Stimulated activated CD4-positive, alpha-beta T cell treated with anti-CD3 and anti-CD28 coated beads, Interleukin-2, amount 100 ng/mL, for 48 hours (primary cell): ENCODE measurements at regions not wholly inside any gene's neighbourhood (a gene's known extent, or its start where the extent isn't known, plus 50 kb on each side); places are given as distances from the start of the nearest gene placed in this dataset.

ENCODE experiments used
- DNase-seq, 2 donors: peaks; one replicate each; pipeline ENCODE4 v3.0.0-alpha.2; 2020

- no peak for DNase-seq
Measured at GRCh38 chr13:83577183-83577582, 305.1 kb downstream of the SLITRK1 start.

GRCh38 chr13:83568019-83568418 is 314.3 kb downstream of the SLITRK1 start:
- no peak for DNase-seq

GRCh38 chr13:83563499-83563898 is 318.8 kb downstream of the SLITRK1 start:
- no peak for DNase-seq

GRCh38 chr13:83557845-83558244 is 324.4 kb downstream of the SLITRK1 start:
- DNase-seq, result no peak

DNA sequence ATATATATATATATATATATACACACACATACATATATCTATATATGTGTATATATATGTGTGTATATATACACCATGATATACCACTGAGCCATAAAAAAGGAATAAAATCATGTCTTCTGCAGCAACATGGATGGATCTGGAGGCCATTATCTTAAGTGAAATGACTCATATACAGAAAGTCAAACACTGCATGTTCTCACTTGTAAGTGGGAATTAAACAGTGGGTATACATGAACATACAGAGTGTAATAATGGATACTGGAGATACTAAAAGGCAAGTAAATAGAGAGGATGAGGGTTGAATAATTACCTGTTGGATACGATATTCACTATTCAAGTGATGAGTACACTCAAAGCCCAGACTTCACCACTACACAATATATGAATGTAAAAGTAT is 332.6 kb downstream of the SLITRK1 start:
- DNase-seq, result no peak

GRCh38 chr13:83547043-83547442 is 335.2 kb downstream of the SLITRK1 start:
- DNase-seq, result no peak

GRCh38 chr13:83546476-83546875 is 335.8 kb downstream of the SLITRK1 start:
- no peak for DNase-seq

- DNase-seq, result no peak
Measured at GRCh38 chr13:83538636-83539035, 343.6 kb downstream of the SLITRK1 start.

DNA sequence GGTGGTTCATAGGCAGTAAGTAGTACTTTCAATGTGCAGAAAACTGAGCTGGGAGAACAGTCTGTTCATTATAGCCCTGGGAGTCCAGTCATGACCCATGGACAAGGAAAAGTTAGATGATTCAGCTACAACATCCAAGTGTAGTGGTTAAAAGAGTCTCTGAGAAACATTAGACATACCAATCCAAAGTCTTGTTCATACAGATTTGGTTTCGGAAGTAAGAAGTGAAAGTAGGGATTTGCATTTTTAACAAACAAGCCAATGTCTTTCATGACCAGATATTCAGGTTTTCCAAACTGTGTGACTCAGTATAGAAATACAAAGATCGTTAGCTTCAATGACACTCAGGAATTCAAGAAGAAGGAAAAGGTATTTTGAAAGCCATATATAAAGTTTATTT is 345.3 kb downstream of the SLITRK1 start:
- no peak for DNase-seq

DNA sequence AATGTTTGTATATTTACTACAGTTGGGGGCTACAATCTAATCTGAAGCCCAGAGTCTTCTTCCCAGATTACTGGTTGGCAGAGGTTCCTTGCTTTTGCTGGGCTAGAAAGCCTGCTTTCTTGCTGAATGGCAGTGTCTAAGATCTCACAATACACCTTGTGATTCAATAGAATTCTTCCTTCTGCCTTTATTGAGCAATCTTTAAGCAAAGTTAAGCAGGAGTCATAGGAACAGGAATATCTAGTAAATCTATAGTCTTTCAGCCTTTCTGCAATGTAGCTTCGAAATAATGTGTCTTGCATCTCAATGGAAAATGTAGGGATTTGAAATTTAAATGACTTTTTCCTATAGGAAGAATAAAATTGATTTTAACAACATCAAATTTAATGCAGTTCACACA is 346.1 kb downstream of the SLITRK1 start:
- DNase-seq, result no peak

DNA sequence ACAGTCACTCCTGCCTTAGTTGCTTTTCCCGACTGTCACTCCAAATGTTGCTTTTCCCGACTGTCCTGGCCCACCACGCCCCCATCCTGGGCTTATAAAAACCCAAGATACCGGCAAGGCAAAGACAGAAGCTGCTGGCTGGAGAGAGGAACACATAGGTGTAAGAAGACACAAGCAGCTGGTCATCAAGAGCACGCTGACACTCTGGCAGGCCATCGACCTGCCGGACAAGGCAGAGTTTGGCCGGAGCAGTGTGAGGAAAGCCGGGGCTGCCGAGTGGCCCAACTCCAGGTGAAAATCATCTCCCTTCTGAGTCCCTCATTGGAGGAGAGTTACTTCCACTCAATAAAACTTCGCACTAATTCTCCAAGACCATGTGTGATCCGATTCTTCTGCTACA is 349.5 kb downstream of the SLITRK1 start:
- no peak for DNase-seq

- no peak for DNase-seq
Measured at GRCh38 chr13:83531022-83531421, 351.3 kb downstream of the SLITRK1 start.

- no peak for DNase-seq
Measured at GRCh38 chr13:83516781-83517180, 365.5 kb downstream of the SLITRK1 start.

DNA sequence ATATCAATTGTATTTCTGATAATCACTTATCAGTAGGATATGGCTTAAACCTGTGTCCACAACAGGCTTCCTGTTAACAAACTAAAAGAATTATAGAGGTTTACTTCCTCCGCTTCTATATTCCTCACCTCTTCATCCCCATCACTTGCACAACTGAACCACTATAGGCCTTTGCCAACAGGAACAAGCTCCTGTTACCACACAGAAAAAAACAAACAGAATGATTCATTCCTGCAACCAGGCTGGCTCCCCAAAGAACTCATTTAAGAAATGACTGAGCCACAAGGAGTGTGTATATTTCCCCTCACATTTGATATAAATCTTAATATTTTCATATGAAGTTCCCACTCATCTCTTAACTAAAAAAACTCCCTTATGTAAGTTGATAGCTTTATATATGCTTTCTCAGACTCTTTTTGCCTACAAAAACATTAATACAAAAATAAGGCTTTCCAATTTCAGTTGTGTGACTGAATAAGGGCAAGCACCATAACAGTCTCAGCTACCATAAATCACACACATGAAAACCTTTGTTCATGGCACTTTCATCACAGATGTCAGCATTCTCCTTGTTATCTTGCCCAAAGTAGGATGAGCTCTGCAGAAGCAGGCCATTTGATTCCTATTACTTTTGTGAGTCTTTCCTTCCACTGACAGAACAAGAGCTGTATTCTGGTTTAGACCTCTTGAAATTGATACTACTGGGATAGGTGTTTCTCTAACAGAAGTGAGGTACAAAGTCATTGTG is 366.8 kb downstream of the SLITRK1 start:
- no peak for DNase-seq

DNA sequence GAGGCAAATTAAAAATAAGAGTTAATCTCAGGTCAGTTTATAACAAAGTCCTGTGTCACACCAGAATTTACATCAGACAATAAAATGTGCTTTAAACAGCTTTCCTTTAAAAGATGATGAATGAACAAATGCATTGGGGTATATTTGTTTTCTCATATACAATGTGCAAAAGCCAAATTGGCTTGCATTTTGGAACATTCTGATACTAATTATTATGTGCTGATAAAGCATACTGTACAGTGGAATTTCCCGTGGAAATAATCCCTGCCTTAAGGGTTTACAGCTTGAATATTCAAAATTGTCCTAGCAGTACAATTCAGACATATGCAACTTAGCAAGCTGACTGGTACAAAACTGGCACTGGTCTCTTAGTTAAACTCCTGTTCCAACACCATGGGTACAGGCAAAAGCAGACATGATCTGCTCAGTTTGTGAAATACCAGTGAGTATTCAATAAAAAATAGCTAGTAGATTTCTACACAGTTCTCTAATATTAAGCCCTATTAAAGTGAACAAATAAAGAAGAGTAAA is 373.4 kb downstream of the SLITRK1 start:
- DNase-seq, result no peak

- DNase-seq, result no peak
Measured at GRCh38 chr13:83503424-83503823, 378.9 kb downstream of the SLITRK1 start.

DNA sequence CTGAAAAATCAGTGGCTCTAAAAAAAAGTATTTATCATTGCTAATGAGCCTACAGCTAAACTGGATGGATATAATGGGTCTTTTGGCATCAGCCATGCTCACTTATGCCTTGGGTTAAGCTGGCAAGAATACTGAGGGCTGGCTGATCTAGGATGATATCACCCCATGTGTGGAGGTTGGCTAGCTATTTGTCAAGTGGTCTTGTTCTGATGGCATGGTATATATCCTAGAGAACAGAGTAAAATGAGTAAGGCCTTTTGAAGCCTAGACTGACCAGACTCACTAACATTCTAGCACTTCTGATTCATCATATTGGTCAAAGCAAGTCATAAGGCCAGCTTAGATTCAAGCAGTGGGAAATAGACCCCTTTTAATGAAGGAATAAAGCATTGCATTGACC is 383.0 kb downstream of the SLITRK1 start:
- no peak for DNase-seq

GRCh38 chr13:83498481-83499190 is 383.6 kb downstream of the SLITRK1 start:
- DNase-seq, result no peak

DNA sequence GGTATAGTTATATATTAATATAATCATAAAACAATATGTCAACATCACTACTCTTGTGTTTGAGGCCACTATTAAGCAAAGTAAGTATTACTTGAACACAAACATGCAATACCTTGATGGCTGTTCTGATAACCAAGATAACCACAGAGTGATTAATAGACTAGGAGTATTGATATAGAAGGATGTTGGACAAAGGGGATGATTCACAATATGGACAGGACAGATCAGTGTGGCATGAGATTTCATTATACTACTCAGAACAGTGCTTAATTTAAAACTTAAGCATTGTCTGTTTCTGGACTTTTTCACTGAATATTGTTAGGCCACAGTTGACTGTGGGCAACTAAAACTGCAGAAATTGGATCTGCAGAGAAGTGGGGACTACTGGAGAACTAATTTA is 384.2 kb downstream of the SLITRK1 start:
- DNase-seq, result no peak

- no peak for DNase-seq
Measured at GRCh38 chr13:83496501-83496900, 385.8 kb downstream of the SLITRK1 start.

DNA sequence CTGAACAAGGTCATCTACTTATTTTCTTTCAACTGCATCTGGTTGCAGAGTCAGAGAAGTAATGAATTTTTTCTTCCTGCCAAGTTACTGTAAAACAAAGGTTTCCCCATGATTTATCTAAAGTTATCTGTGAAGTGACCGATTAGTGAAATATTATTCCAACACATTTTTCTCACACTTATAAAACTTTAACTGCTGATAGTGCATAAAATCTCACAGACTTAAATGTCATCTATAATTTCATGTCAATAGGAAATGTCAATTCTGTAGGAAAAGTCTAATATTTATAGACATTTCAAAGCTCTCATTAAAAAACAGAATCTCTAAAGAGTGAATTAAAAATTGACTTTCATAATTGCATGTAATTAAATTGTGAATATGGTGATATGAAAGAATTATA is 397.2 kb downstream of the SLITRK1 start:
- DNase-seq, result no peak

DNA sequence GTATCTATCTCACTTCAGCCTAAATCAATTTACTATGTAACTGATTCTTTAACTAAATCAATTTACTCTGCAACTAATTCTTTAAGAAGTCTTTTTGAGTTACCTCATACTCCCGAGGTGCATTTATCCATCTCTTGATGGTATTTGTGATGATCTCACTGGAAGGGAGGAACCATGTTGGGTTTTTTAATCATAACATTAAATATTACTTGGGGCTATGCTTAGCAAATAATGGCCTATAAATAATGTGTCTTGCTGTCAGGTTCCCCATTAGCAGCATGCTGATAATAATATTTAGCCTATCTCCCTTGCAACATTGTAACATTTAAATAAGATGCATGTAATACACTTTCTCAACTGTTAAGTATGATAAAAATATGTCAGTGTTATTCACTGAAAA is 411.3 kb downstream of the SLITRK1 start:
- no peak for DNase-seq

DNA sequence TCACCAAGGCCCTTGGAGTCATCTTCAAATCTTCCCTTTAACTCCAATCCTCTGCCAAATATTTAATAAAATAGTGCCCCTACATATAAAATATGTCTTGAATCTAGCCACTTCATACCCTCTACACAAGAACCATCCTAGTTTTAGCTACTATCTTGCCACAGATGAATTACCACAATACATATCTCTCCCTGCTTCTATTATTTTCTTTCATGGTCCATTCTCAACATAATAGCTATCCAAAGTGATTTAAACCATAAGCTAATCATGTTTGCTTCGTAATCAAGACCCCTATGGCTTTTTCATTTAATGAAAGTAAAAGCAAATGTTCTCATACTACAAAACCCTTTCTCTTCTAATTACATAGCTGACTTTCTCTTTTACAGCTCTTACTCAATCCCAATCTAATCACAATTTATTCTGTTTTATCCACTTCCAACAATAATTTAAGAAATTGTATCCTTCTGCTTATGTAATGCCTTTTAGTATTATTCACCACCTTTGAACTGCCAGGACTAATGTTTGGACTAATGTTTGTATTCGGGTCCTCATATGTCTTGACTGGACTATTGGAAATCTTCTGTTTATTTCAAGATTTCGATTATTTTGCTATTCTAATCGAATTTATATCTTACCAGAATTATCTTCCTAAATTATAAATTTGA is 412.0 kb downstream of the SLITRK1 start:
- no peak for DNase-seq

DNA sequence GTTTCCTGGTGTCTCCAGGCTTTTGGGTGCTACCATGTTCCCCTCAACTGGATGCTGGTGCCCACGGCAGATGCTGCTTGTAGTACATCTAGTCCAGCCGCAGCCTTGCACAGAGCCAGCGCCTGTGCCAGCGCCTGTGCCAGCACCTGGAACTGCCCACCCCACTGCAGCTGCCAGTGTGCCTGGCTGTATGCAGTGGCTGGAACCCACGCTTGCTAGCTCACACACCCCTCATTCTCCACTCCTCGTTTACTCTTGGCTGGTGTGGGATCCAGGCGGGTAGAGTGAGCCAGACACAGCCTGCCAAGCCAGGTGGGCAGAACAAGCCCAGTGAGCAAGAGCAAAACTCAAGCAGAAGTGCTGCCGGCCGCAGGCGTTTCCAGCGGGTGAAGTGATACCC is 428.6 kb downstream of the SLITRK1 start:
- DNase-seq, result no peak
